HG03442 (cell line): ENCODE measurements at regions not wholly inside any gene's neighbourhood (a gene's known extent, or its start where the extent isn't known, plus 50 kb on each side); places are given as distances from the start of the nearest gene placed in this dataset.

Experiments used
- ATAC-seq: cut with Tn5 transposase; IDR thresholded peaks from one replicate; pipeline ENCODE4 v1.9.1; 2021; ENCODE audit warnings: mild to moderate bottlenecking, moderate library complexity; ENCODE audit not compliant: unreplicated experiment

DNA sequence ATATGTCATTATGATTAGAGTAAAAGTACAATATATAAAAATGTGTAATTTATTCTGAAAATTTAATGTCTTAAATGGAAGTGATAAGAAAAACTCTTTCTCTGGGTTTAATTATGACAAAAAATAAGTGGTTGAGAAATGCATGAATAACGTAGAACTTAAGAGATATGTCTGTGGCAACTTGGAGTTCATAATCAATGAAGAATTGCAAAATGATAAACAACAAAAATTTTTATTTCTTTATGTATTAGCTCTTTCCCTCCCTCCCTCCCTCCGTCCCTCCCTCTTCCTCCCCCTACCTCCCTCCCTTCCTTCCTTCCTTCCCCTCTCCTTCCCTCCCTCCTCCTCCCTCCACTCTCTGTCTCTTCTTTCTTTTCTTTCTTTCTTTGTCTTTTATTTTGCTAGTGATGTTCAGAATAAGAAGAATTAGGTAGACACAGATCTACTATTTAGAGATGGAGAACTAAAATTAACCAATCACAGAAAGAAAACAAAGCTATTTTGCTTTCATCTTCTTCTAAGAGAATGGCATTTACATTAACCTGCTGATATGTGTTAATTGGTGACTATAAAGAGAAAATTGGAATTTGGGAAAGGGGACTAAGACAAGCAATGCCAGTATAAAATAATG is 96.3 kb upstream of the PDC start:
- no peak for ATAC-seq

DNA sequence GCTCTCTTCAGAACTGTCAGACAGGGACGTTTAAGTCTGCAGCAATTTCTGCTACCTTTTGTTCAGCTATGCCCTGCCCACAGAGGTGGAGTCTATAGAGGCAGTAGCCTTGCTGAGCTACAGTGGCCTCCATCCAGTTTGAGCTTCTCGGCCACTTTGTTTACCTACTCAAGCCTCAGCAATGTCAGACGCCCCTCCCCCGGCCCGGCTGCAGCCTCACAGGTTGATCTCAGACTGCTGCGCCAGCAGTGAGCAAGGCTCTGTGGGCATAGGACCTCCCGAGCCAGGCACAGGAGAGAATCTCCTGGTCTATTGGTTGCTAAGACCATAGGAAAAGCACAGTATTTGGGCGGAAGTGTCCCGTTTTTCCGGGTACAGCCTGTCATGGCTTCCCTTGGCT is 89.9 kb upstream of the PDC start:
- no peak for ATAC-seq

DNA sequence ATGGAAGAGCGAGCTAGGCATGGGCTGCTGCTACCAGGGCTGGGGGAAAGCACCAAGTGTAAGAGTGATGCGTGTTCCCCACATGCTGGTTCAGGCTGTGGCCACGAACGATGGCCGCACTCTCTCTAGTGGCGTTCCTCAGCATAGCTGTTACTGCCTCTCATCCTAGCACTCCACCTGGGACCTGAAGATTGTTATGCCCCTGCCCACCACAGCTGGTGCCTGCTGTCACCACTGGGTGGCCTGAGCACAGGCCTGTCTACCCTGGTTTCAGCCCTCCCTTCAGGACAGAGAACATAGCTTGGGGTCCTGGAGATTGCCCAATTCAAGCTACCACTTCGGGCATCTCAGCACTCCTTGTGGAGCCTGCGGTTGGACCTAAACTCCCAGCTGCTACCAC is 80.1 kb upstream of the PDC start:
- ATAC-seq = no peak

DNA sequence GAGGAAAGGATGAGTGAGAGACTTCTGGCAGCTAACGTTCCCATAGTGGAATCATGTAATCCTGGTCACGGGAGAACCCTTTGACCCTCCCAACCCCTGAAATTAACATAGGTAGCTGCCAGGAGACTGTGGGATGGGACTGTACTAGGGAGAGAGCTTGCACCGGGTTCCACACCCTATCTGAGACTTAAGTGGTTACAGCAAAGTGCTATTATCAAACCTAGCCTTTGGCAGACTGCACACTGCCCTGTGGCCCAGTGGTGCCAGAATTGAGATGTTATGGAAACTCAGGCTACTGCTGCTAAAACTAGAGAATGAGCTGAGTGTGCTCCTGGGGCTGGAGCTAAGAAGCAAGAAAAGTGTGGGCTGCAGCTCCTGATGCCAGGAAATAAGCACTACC is 79.6 kb upstream of the PDC start:
- ATAC-seq = no peak

- ATAC-seq = no peak
Measured at GRCh38 chr1:186536273-186536890, 75.5 kb upstream of the PDC start.

GRCh38 chr1:186535388-186536133 is 74.6 kb upstream of the PDC start:
- ATAC-seq = no peak

GRCh38 chr1:186534401-186534800 is 73.5 kb upstream of the PDC start:
- ATAC-seq = no peak

DNA sequence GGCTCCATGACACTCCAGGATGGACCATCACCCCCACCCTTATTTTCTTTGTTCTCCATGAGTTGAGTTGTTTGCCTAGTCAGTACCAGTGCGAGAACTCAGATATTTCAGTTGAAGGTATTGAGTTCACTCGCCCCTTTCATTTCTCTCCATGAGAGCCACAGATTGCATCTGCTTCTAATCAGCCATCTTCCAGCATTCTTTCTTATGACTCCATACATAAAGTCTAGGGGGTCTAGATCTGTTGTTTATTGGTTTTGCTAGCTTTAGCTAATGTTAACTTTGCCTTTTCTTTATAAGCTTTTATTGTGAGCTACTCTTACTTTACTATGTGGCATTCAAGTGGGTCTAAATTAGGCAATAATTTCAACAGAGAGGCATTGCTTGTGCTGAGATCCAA is 71.6 kb upstream of the PDC start:
- no peak for ATAC-seq

DNA sequence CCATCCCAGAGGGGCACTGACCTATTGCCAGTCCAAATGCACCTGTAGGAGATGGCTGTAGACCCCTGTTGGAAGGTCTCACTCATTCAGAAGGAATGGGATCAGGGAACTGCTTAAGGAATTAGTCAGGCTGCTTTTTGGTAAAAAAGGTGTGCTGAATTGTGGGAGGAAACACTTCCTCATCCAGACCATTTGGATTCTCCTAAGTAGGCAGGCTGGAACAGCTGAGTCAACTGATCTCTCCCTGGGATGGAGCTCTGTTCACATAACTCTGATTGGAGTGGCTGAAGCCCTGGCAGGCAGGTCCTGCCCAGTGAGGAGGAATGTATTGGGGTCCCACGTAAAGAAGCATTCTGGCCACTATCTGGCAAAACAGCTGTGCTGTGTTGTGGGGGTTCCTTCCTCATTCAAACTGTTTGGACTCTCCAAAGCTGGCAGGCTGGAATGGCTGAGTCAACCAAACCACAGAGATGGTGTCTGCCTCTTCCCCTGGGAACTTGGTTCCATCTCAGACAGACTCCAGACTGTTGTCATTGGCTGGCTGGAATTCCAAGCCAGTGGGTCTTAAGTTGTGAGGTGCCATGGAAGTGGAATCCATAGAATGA is 70.7 kb upstream of the PDC start:
- no peak for ATAC-seq

- ATAC-seq = no peak
Measured at GRCh38 chr1:186530109-186530508, 69.2 kb upstream of the PDC start.

GRCh38 chr1:186519982-186520381 is 59.1 kb upstream of the PDC start:
- no peak for ATAC-seq

DNA sequence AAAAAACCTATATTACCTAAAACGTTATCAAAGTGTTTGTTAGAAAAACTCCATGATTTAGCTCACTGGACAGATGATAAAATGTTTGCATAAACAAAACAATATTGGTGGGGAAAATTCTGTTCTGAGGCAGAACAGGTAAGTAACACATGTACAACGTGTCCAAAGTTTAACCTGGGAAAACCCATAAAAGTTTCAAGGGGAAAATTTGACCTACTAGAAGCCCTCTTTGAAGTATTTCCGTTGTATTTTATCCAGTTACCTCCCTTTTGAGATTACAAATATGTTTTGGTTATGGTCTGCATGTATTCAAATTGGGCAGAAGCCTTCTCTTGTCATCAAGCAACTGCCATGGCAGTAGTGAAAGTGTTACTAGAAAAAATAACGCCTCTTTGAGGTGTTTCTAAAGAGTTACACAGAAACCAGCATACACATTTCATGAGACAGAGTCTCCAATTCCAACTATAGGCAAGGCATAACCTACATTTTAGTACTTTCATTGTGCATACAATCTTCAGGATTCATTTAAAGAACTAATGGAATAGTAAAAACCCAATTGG is 58.0 kb upstream of the PDC start:
- peak; percentile 80 for ATAC-seq

DNA sequence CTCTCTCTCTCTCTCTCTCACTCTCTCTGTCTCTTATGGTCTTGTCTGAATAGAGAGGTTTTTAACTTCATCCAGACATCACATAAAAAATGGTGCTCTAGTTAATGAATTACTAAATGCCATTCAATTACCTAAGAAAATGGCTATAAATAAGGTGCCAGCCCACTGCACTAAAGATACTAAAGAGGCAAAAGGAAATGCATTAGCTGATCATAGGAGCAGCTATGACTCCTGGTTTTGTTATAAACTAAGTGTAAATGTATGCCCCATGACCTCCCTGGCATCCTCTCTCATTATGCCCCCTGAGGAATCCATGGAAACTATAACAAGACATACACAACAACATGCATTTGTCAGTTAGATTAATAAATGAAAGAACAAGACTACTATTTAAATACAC is 57.5 kb upstream of the PDC start:
- ATAC-seq = peak; percentile 23

- no peak for ATAC-seq
Measured at GRCh38 chr1:186514367-186514766, 53.5 kb upstream of the PDC start.

GRCh38 chr1:186513526-186513925 is 52.6 kb upstream of the PDC start:
- no peak for ATAC-seq

DNA sequence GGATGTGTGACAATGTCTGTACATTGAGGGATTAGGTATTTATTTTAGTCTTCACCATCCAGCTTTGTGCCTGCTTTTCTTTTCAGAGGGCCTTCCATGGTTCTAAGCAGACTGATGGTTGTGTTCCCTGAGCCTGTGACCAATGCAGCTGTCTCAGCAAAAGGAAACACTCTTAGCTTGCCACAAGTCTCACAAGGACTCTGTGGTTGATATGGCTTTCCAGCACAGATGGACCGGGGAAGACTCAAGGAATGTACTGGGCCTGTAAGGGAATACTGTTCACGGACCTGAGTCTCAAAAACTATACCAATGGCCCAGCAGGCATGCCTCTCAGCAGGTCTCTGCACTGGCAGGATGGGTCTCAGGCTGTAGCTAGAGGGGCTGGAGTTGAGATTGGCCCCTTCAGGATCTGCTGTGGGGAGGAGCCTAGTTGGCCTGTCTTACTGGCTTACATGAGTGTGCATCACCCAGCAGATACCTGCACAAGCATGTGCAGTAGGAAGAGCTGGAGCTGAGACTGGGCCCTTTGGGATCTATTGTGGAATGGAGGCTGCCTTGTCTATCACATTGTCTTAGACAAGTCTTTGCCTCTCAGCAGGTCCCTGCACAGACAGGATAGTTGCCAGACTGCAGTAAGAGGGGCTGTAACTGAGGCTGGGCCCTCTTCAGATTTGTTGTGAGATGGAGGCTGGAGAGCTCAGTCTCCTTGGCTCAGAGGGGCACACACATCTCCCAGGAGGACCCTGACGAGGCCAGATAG is 52.0 kb upstream of the PDC start:
- ATAC-seq = no peak

- ATAC-seq = peak; percentile 94
Measured at GRCh38 chr1:186511761-186512637, 51.1 kb upstream of the PDC start.
